ENCODE measurements at regions not wholly inside any gene's neighbourhood (a gene's known extent, or its start where the extent isn't known, plus 50 kb on each side); places are given as distances from the start of the nearest gene placed in this dataset.
"Not testable (repeated sequence)": the region's sequence is repeated elsewhere in the genome, so short reads cannot be mapped to it uniquely, and the experiment has no call there.

DNA sequence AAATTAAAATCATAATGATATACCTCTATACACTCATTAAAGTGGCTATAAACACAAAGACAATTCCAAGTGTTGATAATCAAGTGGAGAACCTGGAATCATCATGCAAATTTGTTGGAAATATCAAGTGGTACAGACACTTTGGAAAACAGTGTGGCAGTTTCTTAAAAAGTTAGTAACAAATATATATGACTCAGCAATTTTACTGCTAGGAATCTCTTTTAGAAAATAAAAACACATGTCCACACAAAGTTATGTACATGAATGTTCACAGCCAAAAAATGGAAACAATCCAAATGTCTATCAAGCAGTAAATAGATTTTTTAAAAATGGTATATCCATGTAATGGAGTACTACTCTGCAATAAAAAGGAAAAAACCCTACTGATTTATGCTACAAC is 375.6 kb downstream of the HLX start:
- POLR2A ChIA-PET: no interaction called here
- no peak for DNase-seq (ENCODE audit: extremely low spot score)
- TF ChIP-seq TARDBP (IDR thresholded peaks at IDR 0.05): no peak
- CTCF ChIA-PET: no interaction called here

DNA sequence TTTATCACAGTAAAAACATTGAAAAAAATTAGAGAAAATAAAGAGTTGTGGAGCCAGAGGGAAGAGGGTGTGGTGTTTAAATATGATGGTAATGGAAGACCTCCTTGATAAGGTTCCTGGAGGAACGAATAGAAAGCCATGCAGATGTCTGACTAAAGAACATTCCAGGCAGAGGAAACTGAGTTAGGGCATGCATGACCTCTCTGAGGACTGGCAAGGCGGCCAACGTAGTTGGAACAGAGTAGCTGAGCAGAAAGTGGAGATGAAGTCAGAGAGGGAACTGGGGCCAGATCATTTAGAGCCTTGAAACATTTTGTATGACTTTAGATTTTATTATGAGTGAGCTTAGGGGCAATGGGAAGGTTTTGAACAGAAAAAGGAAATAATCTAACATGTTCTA is 377.5 kb downstream of the HLX start:
- no peak for TF ChIP-seq TARDBP (IDR thresholded peaks at IDR 0.05)
- TF ChIP-seq FOXA1 (IDR thresholded peaks at IDR 0.05): no peak
- TF ChIP-seq NFRKB (IDR thresholded peaks at IDR 0.05): no peak
- no peak for TF ChIP-seq FOXM1 (IDR thresholded peaks at IDR 0.05; ENCODE audit: borderline replicate concordance)
- no peak for TF ChIP-seq L3MBTL2 (conservative IDR thresholded peaks at IDR 0.05)
- no peak for TF ChIP-seq SUZ12 (IDR thresholded peaks at IDR 0.05)
- TF ChIP-seq LEF1 (IDR thresholded peaks at IDR 0.05; ENCODE audit: borderline replicate concordance): no peak
- no peak for TF ChIP-seq ELF4 (IDR thresholded peaks at IDR 0.05)
- no peak for TF ChIP-seq HDGF (IDR thresholded peaks at IDR 0.05; ENCODE audit: borderline replicate concordance)
- TF ChIP-seq FOXK2 (IDR thresholded peaks at IDR 0.05): no peak
- TF ChIP-seq CTBP1 (IDR thresholded peaks at IDR 0.05; ENCODE audit: borderline replicate concordance): no peak
- TF ChIP-seq ARNT (IDR thresholded peaks at IDR 0.05): no peak
- no peak for TF ChIP-seq PKNOX1 (IDR thresholded peaks at IDR 0.05)
- TF ChIP-seq ZNF384 (IDR thresholded peaks at IDR 0.05): no peak
- TF ChIP-seq SP1 (IDR thresholded peaks at IDR 0.05): no peak
- CTCF ChIA-PET: no interaction called here
- DNase-seq (ENCODE audit: extremely low spot score): no peak
- POLR2A ChIA-PET: no interaction called here

DNA sequence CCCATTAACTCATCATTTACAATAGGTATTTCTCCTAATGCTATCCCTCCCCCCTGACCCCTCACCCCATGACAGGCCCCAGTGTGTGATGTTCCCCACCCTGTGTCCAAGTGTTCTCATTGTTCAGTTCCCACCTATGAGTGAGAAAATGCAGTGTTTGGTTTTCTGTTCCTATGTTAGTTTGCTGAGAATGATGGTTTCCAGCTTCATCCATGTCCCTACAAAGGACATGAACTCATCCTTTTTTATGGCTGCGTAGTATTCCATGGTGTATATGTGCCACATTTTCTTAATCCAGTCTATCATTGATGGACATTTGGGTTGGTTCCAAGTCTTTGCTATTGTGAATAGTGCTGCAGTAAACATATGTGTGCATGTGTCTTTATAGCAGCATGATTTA is 378.3 kb downstream of the HLX start:
- DNase-seq (ENCODE audit: extremely low spot score); POLR2A ChIA-PET; CTCF ChIA-PET: not testable (repeated sequence)

GRCh38 chr1:221262677-221263076 is 383.4 kb downstream of the HLX start:
- POLR2A ChIA-PET; DNase-seq (ENCODE audit: extremely low spot score): not testable (repeated sequence)
- CTCF ChIA-PET: interaction anchor here (2.2 kb wide), 1 partner anchor 11 kb away, joined by 18 read pairs; no protein-coding TSS in a partner anchor

GRCh38 chr1:221263831-221264767 is 384.9 kb downstream of the HLX start:
- TF ChIP-seq ARNT (IDR thresholded peaks at IDR 0.05): no peak
- no peak for TF ChIP-seq L3MBTL2 (conservative IDR thresholded peaks at IDR 0.05)
- no peak for TF ChIP-seq HDGF (IDR thresholded peaks at IDR 0.05; ENCODE audit: borderline replicate concordance)
- no peak for TF ChIP-seq FOXA1 (IDR thresholded peaks at IDR 0.05)
- TF ChIP-seq BHLHE40 (IDR thresholded peaks at IDR 0.05; ENCODE audit: borderline replicate concordance): no peak
- TF ChIP-seq FOXM1 (IDR thresholded peaks at IDR 0.05; ENCODE audit: borderline replicate concordance): no peak
- no peak for TF ChIP-seq SUZ12 (IDR thresholded peaks at IDR 0.05)
- TF ChIP-seq ZNF384 (IDR thresholded peaks at IDR 0.05): no peak
- no peak for TF ChIP-seq CTBP1 (IDR thresholded peaks at IDR 0.05; ENCODE audit: borderline replicate concordance)
- no peak for TF ChIP-seq TARDBP (IDR thresholded peaks at IDR 0.05)
- no peak for TF ChIP-seq PKNOX1 (IDR thresholded peaks at IDR 0.05)
- TF ChIP-seq FOXK2 (IDR thresholded peaks at IDR 0.05): no peak
- TF ChIP-seq LEF1 (IDR thresholded peaks at IDR 0.05; ENCODE audit: borderline replicate concordance): no peak
- DNase-seq (ENCODE audit: extremely low spot score): peak; percentile 77
- CTCF ChIA-PET: interaction anchor here (0.5 to 2.4 kb wide), 13 partner anchors 9 to 1192 kb away, joined by 3 to 26 read pairs (median 4); no protein-coding TSS in a partner anchor
- POLR2A ChIA-PET: interaction anchor here (0.6 kb wide), 1 partner anchor 21 kb away, joined by 3 read pairs; no protein-coding TSS in a partner anchor

DNA sequence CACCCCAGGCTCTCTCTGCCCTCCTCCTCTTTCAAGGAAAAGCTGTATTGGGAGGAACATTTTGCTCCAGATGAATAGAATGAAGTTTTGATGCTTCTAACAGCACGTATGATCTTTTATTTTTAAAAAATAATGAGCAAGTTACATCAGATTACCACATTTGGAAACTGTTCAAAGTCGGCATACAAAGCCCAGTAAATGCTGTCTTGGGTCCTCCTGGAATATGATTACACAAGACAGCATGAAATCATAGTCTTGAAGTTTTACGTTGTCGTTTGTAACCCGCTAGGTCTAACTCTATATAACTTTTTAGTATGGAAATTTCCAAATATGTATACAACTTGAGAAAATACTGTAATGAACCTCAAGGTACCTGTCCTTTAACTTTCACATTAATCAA is 385.6 kb downstream of the HLX start:
- no peak for DNase-seq (ENCODE audit: extremely low spot score)
- TF ChIP-seq FOXM1 (IDR thresholded peaks at IDR 0.05; ENCODE audit: borderline replicate concordance) (no peak), SUZ12 (IDR thresholded peaks at IDR 0.05) (no peak), ELF4 (IDR thresholded peaks at IDR 0.05) (no peak), CTBP1 (IDR thresholded peaks at IDR 0.05; ENCODE audit: borderline replicate concordance) (no peak), FOXA1 (IDR thresholded peaks at IDR 0.05) (no peak)
- ChIA-PET POLR2A (interaction anchor here (0.9 kb wide), 1 partner anchor 167 kb away, joined by 3 read pairs; no protein-coding TSS in a partner anchor), CTCF (interaction anchor here (0.5 to 2.4 kb wide), 3 partner anchors 171 to 1858 kb away, joined by 3 to 26 read pairs (median 5); no protein-coding TSS in a partner anchor)

DNA sequence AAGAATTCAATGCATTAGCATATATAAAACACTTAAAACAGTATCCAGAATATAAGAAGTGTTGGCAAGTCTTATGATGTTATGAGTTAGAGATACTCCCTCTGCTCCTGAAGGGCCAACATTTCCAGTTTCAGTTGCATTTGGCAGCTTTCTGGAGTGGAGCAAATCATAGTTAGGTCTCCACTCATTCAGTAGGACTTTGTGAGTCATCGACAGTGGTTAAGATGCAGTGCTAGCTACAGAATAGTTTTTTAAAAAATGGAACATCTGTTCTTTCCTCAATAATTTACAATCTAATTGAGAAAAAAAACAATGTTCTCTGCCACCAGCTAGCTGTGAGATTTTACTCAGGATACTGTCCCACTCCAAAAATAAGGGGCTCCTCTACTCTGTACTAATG is 389.1 kb downstream of the HLX start:
- DNase-seq (ENCODE audit: extremely low spot score): no peak
- CTCF ChIA-PET: no interaction called here

More for the DNA sequence above, 389.1 kb downstream of the HLX start:
- POLR2A ChIA-PET: no interaction called here
- TF ChIP-seq SUZ12 (IDR thresholded peaks at IDR 0.05) (no peak), FOXM1 (IDR thresholded peaks at IDR 0.05; ENCODE audit: borderline replicate concordance) (no peak), SP1 (IDR thresholded peaks at IDR 0.05) (no peak), PKNOX1 (IDR thresholded peaks at IDR 0.05) (no peak), HDGF (IDR thresholded peaks at IDR 0.05; ENCODE audit: borderline replicate concordance) (no peak), ELF4 (IDR thresholded peaks at IDR 0.05) (no peak), L3MBTL2 (conservative IDR thresholded peaks at IDR 0.05) (no peak), FOXK2 (IDR thresholded peaks at IDR 0.05) (no peak), NFRKB (IDR thresholded peaks at IDR 0.05) (no peak)

Data from HEK293T (cell line).